ENCODE measurements at regions not wholly inside any gene's neighbourhood (a gene's known extent, or its start where the extent isn't known, plus 50 kb on each side); places are given as distances from the start of the nearest gene placed in this dataset.

GRCh38 chr13:109497917-109498316 lies 288.5 kb downstream of the IRS2 start:
- Histone ChIP-seq H3K27ac (no peak overlapping the region), H4K20me1 (ENCODE audit: insufficient read depth) (no peaks in the 10 kb centered on the region), H3K36me3 (ENCODE audit: insufficient read depth) (no peaks in the 10 kb centered on the region), H3K4me2 (no peak overlapping the region), H3K79me2 (ENCODE audit: insufficient read depth, low read depth) (no peaks in the 10 kb centered on the region), H3K4me3 (IDR thresholded peaks at IDR 0.05; ENCODE audit: insufficient read depth, low read depth, low read length) (no peak overlapping the region), H3K27me3 (ENCODE audit: insufficient read depth, low read depth) (no peaks in the 10 kb centered on the region), H2AFZ (ENCODE audit: low read depth) (no peak overlapping the region), H3K4me1 (ENCODE audit: low read depth, poor library complexity, severe bottlenecking) (no peaks in the 10 kb centered on the region), H3K9ac (no peak overlapping the region)
- TF ChIP-seq, protein P1, sequence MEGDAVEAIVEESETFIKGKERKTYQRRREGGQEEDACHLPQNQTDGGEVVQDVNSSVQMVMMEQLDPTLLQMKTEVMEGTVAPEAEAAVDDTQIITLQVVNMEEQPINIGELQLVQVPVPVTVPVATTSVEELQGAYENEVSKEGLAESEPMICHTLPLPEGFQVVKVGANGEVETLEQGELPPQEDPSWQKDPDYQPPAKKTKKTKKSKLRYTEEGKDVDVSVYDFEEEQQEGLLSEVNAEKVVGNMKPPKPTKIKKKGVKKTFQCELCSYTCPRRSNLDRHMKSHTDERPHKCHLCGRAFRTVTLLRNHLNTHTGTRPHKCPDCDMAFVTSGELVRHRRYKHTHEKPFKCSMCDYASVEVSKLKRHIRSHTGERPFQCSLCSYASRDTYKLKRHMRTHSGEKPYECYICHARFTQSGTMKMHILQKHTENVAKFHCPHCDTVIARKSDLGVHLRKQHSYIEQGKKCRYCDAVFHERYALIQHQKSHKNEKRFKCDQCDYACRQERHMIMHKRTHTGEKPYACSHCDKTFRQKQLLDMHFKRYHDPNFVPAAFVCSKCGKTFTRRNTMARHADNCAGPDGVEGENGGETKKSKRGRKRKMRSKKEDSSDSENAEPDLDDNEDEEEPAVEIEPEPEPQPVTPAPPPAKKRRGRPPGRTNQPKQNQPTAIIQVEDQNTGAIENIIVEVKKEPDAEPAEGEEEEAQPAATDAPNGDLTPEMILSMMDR (conservative IDR thresholded peaks at IDR 0.05; ENCODE audit: low read depth, low read length), result no peak

GRCh38 chr13:109496216-109496615 lies 290.2 kb downstream of the IRS2 start:
- no peaks in the 10 kb centered on the region for H3K79me2 ChIP-seq (ENCODE audit: insufficient read depth, low read depth)
- H3K4me1 ChIP-seq (ENCODE audit: low read depth, poor library complexity, severe bottlenecking), result no peaks in the 10 kb centered on the region
- no peaks in the 10 kb centered on the region for H3K36me3 ChIP-seq (ENCODE audit: insufficient read depth)
- no peaks in the 10 kb centered on the region for H4K20me1 ChIP-seq (ENCODE audit: insufficient read depth)
- no peaks in the 10 kb centered on the region for H3K27me3 ChIP-seq (ENCODE audit: insufficient read depth, low read depth)
- no peak overlapping the region for H3K9ac ChIP-seq
- no peak overlapping the region for H3K27ac ChIP-seq
- TF ChIP-seq, protein P1 (conservative IDR thresholded peaks at IDR 0.05; ENCODE audit: low read depth, low read length), result no peak
- no peak overlapping the region for H3K4me2 ChIP-seq
- no peak overlapping the region for H2AFZ ChIP-seq (ENCODE audit: low read depth)
- H3K4me3 ChIP-seq (IDR thresholded peaks at IDR 0.05; ENCODE audit: insufficient read depth, low read depth, low read length), result no peak overlapping the region

GRCh38 chr13:109494925-109495369 lies 291.4 kb downstream of the IRS2 start:
- H3K79me2 ChIP-seq (ENCODE audit: insufficient read depth, low read depth), result no peaks in the 10 kb centered on the region
- H2AFZ ChIP-seq (ENCODE audit: low read depth), result no peak overlapping the region
- no peak overlapping the region for H3K4me3 ChIP-seq (IDR thresholded peaks at IDR 0.05; ENCODE audit: insufficient read depth, low read depth, low read length)
- no peak overlapping the region for H3K9ac ChIP-seq
- TF ChIP-seq, protein P1 (conservative IDR thresholded peaks at IDR 0.05; ENCODE audit: low read depth, low read length), result no peak
- no peaks in the 10 kb centered on the region for H3K4me1 ChIP-seq (ENCODE audit: low read depth, poor library complexity, severe bottlenecking)
- no peaks in the 10 kb centered on the region for H4K20me1 ChIP-seq (ENCODE audit: insufficient read depth)
- H3K27ac ChIP-seq, result no peak overlapping the region
- H3K4me2 ChIP-seq, result no peak overlapping the region
- no peaks in the 10 kb centered on the region for H3K36me3 ChIP-seq (ENCODE audit: insufficient read depth)
- H3K27me3 ChIP-seq (ENCODE audit: insufficient read depth, low read depth), result no peaks in the 10 kb centered on the region

DNA sequence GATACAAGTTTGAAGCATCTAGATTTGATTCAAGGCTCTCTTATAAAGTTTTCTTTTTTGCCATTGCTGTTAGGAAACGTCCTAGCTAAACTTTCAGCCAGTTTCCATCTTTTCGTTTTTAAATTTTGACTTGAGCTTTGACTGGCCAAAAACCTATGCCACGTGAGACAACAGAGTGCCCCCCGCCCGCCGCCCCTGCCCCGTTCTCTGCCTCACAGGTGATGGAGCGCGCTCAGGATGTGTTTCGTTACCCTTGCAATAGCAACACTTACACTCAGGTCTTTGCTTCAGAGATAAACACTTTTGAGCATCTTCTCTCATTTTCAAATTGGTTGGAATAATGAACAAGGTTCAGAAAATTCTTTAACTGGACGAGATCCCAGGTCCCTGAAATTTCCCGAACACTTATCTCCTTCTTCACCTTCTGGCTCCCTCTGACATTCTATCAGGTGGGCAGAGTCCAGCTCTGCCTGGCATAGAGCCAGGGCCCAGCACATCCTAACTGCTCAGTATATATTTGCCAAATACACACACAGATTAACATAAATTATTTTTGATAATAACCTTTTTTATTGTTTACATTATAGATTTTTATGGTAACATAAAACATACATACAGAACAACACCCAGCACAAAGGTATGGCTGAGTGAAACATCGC lies 301.1 kb downstream of the IRS2 start:
- H3K4me2 ChIP-seq, result no peak overlapping the region
- H3K9ac ChIP-seq, result no peak overlapping the region
- TF ChIP-seq, protein P1 (conservative IDR thresholded peaks at IDR 0.05; ENCODE audit: low read depth, low read length), result no peak
- H3K79me2 ChIP-seq (ENCODE audit: insufficient read depth, low read depth), result no peaks in the 10 kb centered on the region
- H2AFZ ChIP-seq (ENCODE audit: low read depth), result no peak overlapping the region
- no peak overlapping the region for H3K27ac ChIP-seq
- H3K36me3 ChIP-seq (ENCODE audit: insufficient read depth), result no peaks in the 10 kb centered on the region
- H3K4me3 ChIP-seq (IDR thresholded peaks at IDR 0.05; ENCODE audit: insufficient read depth, low read depth, low read length), result no peak overlapping the region
- H3K27me3 ChIP-seq (ENCODE audit: insufficient read depth, low read depth), result no peaks in the 10 kb centered on the region
- no peaks in the 10 kb centered on the region for H3K4me1 ChIP-seq (ENCODE audit: low read depth, poor library complexity, severe bottlenecking)
- H4K20me1 ChIP-seq (ENCODE audit: insufficient read depth), result no peaks in the 10 kb centered on the region
